Stimulated activated CD4-positive, alpha-beta T cell treated with anti-CD3 and anti-CD28 coated beads, Interleukin-15, amount 100 ng/mL, for 48 hours (primary cell): ENCODE measurements at regions not wholly inside any gene's neighbourhood (a gene's known extent, or its start where the extent isn't known, plus 50 kb on each side); places are given as distances from the start of the nearest gene placed in this dataset.
A peak's percentile ranks its signal among the peaks of the same experiment; 100 is the strongest.

Source experiments
- DNase-seq, 2 donors: peaks; one replicate each; pipeline ENCODE4 v3.0.0-alpha.2; 2020; ENCODE audit warnings: low read depth in 2 of 2

DNA sequence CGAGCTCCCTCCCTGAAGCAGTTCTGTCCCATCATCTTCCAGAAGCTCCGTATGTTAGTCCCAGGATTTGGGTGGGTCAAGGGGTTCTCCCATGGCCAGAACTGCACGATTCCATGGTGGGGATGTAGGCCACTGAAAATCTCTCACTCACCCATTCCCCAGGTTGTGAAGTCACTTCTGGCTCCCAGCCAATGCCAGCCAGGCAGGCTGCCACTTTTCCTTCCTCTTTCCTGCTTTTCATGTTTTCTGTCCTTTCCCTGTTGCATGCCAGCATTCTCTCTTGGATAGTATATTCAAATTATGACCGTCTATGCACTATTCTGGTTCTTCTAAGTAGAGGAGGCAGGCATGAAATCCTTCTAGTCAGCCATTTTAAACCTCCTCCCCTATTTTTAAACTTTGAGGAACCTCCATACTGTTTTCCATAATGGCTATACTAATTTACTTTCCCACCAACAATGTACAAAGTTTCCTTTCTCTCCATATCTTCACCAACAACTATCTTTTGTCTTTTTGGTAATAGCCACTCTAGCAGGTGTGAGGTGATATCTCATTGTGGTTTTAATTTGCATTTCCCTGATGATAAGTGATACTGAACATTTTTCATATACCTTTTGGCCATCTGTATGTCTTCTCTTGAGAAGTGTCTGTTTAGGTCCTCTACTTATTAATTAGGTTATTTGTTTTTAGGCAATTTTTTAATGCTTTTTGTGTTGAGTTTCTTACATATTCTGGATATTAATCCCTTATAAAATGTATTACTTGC is 182.1 kb upstream of the TET2 start:
- DNase-seq, result no peak

GRCh38 chr4:104966349-104967033 is 180.2 kb upstream of the TET2 start:
- DNase-seq, result peak; percentile 17 to 27

DNA sequence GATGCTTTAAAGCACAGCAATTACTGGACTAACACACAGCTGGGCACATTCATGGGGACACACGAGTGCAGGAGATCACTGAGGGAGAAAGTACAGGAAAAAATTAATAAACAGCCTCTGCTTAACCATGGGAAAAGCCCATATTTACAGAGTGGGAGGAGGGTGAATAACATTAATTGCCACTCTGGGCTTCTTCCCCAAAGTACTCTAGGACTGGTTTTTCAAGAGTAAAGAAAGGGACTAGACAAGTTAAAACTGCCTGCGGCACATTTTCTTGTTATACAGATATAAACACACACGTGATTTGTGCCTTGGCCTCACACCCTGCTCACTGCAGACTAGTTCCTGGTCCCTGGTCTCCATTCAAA is 179.7 kb upstream of the TET2 start:
- DNase-seq, result no peak

DNA sequence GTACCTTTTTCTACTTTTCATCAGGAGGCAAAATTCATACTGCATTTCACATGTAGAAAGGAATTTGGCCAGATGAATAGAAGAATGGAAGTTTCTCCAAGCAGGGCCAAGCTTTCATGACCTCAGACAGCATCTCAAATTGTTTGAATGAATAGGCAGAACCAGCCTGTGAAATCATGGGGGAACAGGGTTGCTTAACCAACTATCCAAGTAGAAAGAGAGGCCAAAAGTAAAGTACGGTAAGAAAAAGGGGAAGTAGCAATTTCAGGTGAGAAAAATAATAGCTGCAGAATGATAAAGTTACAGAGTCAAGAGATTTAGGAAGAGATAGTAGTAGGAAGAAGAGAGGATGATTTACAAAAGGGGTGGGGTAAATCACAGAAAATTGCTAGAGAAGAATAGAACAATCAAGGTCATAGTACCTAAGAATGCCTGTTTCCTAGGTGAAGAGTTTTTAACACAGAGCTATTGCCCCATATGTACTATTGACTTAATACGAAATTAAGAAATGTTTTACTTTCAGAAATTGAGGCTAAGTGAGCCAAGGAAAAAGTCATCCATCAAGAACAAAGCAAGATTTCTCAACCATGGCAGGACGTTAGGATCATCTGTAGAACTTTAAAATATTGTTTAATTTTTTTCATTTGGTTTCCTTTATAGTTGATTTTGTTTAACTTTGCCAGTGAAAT is 177.1 kb upstream of the TET2 start:
- DNase-seq, result no peak

DNA sequence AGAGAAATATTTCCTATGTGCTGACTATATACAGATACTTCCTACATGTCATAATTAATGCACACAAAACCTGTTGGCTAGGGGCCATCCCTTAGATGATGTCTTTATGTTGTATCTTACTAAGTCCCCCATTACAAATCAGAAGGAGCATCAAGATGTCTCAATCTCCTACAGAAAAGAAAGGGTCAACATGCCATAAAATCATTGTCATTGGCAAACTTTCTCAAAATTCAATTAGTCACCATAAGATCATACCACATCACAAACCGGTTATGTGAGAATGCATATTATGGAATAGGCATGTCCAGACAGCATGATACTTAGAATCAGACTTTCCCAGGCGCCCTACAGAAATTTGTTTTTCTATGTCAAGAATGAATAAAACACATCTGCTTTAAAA is 175.2 kb upstream of the TET2 start:
- no peak for DNase-seq

- no peak for DNase-seq
These were observed 173.0 kb upstream of the TET2 start for GRCh38 chr4:104973708-104974107.

DNA sequence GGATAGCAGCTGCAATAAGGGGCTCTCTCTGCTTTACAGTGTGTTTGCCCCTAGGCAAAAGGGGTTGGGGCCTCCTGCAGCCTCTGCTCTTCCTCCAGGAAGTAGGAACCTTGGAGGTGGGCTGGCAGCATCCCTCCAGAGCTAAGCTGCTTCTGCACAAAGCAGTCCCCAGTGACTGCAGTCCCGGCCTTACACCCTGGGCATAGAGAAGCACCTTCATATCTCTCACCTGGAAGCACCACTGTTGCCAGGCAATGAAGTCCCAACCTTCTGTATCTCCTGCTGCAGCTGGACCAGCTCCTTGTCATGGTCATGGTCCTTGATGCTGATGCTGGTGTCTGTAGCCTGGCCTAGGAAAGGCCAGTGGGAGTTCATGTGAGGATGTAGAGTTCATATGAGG is 171.1 kb upstream of the TET2 start:
- no peak for DNase-seq

- DNase-seq, result no peak
These were observed 170.4 kb upstream of the TET2 start for GRCh38 chr4:104976262-104976661.

DNA sequence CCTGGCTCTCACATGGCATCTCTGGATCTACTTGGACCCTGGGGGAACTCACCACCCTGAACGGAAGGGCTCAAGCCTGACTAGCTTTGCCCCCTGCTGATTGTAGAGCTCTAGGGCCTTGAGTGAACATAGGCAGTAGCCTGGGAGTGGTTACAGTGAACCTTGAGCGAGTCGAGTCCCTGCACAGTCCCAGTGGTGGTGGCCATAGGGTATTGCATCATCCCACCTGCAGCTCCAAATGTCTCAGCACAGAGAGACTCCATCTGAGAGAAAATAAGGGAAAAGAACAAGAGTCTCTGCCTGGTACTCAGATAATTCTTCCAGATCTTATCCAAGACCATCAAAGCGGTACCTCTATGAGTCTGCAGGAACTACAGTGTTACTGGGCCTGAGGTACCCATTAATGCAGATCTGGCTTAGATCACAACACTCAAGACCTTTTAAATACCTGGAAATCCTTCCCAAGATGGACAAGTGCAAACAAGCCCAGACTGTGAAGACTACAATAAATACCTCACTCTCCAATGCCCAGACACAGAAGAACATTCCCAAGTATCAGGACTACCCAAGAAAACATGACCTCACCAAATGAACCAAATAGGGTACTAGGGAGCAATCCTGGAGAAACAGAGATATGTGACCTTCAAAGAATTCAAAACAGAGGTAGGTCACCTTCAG is 167.5 kb upstream of the TET2 start:
- no peak for DNase-seq

GRCh38 chr4:104983615-104984179 is 163.0 kb upstream of the TET2 start:
- no peak for DNase-seq

GRCh38 chr4:104986306-104986705 is 160.4 kb upstream of the TET2 start:
- DNase-seq, result no peak

- DNase-seq, result no peak
These were observed 157.3 kb upstream of the TET2 start for GRCh38 chr4:104989371-104989770.

- DNase-seq, result no peak
These were observed 144.4 kb upstream of the TET2 start for GRCh38 chr4:105002278-105002677.

DNA sequence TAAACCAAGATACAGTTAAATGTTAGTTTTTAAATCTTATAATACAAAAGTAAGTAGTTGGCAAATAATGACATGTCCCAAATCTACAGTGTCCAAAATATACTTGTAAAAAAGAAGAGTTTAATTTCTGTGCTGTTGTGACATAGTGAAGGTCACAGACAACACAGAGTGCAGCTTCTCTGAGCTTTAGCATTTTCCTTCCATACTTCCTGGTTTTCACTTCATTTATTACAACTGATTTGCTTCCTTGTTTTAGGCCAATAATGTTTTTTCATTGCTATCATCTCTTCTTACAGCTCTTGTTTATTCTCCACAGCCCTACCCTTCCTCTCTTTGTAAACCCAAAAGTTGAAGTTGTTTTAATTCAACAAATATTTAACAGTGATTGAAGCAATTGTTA is 132.4 kb upstream of the TET2 start:
- no peak for DNase-seq

GRCh38 chr4:105014635-105015034 is 132.0 kb upstream of the TET2 start:
- DNase-seq, result no peak

GRCh38 chr4:105015750-105016149 is 130.9 kb upstream of the TET2 start:
- no peak for DNase-seq

DNA sequence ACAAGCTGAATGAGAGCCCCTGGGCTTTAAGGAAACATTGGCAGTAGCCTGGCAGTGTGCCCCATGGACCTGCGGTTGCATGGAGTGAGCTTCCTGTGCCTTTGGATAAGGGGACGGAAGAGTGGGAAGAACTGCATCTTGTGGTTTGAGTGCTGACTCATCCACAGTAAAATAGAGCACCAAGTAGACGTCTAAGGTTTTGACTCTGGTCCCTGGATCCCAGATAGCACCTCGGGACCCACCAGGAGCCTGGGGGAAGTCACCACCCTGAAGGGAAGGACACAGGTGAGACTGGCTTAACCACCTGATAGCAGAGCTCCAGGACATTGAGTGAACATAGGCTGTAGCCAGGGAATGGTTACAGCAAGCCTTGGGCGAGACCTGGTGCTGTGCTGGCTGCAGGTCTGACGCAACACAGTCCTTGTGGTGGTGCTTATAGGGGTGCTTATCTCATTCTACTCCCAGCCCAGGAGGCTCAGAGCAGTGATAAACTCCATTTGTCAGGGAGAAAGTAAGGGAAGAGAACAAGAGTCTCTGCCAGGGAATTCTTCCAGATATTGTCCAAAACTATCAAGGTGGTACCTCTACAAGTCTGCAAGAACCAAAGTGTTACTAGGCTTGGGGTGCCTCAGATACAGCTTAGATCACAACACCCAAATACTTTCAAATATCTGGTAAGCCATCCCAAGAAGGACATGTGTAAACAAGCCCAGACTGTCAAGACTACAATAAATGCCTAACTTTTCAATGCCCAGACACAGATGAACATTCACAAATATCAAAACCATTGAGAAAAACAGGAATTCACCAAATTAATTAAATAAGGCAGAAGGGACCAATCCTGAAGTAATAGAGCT is 123.6 kb upstream of the TET2 start:
- DNase-seq, result no peak

DNA sequence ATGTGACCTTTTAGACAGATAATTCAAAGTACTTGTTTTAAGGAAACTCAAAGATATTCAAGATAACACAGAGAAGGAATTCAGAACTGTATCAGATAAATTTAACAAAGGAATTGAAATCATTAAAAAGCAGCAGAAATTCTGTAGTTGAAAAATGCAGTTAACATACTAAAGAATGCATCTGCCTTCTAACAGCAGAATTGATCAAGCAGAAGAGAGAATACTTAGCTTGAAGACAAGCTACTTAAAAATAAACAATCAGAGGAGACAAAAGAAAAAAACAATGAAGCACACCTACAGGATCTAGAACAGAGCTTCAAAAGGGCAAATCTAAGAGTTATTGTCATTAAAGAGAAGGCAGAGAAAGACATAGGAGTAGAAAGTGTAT is 123.0 kb upstream of the TET2 start:
- DNase-seq, result no peak

GRCh38 chr4:105025263-105026017 is 121.2 kb upstream of the TET2 start:
- DNase-seq, result no peak

GRCh38 chr4:105036991-105037390 is 109.7 kb upstream of the TET2 start:
- no peak for DNase-seq
